ENCODE measurements at regions not wholly inside any gene's neighbourhood (a gene's known extent, or its start where the extent isn't known, plus 50 kb on each side); places are given as distances from the start of the nearest gene placed in this dataset.

- TF ChIP-seq CTCF (conservative IDR thresholded peaks at IDR 0.05; ENCODE audit: low read length) = no peak
- no peak for TF ChIP-seq EZH2phosphoT487 (IDR thresholded peaks at IDR 0.05; ENCODE audit: borderline replicate concordance)
These were observed 262.9 kb upstream of the B3GAT1 start for GRCh38 chr11:134674974-134675373.

Measured in Loucy (cell line).